Esophagus muscularis mucosa (tissue), 3 donors: ENCODE measurements at regions not wholly inside any gene's neighbourhood (a gene's known extent, or its start where the extent isn't known, plus 50 kb on each side); places are given as distances from the start of the nearest gene placed in this dataset.

Experiments
- POLR2AphosphoS5 ChIP-seq, 2 donors: sonication (generic); formaldehyde crosslinking; IDR thresholded peaks; one replicate each; pipeline ENCODE4 v1.6.1; 2017; ENCODE audit warnings: antibody characterized with exemption in 2 of 2
- TF ChIP-seq, protein P1 (sequence below), 3 experiments: fragments of 200-600 bp in 2 of 3; fragments of 450-650 bp in 1 of 3; sonication (generic) in 2 of 3; IDR thresholded peaks; one replicate each; pipeline ENCODE4 v1.5.1; 2017 to 2019; ENCODE audit warnings: antibody characterized with exemption in 3 of 3, mild to moderate bottlenecking in 2 of 3, moderate library complexity in 1 of 3

- TF ChIP-seq, protein P1, sequence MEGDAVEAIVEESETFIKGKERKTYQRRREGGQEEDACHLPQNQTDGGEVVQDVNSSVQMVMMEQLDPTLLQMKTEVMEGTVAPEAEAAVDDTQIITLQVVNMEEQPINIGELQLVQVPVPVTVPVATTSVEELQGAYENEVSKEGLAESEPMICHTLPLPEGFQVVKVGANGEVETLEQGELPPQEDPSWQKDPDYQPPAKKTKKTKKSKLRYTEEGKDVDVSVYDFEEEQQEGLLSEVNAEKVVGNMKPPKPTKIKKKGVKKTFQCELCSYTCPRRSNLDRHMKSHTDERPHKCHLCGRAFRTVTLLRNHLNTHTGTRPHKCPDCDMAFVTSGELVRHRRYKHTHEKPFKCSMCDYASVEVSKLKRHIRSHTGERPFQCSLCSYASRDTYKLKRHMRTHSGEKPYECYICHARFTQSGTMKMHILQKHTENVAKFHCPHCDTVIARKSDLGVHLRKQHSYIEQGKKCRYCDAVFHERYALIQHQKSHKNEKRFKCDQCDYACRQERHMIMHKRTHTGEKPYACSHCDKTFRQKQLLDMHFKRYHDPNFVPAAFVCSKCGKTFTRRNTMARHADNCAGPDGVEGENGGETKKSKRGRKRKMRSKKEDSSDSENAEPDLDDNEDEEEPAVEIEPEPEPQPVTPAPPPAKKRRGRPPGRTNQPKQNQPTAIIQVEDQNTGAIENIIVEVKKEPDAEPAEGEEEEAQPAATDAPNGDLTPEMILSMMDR (IDR thresholded peaks at IDR 0.05): no peak
- no peak for TF ChIP-seq POLR2AphosphoS5 (IDR thresholded peaks at IDR 0.05)
These were observed 315.7 kb downstream of the KCNS3 start for GRCh38 chr2:18194161-18194560.
